Activated naive CD8-positive, alpha-beta T cell treated with anti-CD3 and anti-CD28 coated beads for 36 hours (primary cell): ENCODE measurements at regions not wholly inside any gene's neighbourhood (a gene's known extent, or its start where the extent isn't known, plus 50 kb on each side); places are given as distances from the start of the nearest gene placed in this dataset.

ENCODE experiments used
- DNase-seq: peaks from one replicate; pipeline ENCODE4 v3.0.0; 2021
- H3K27ac Mint-ChIP-seq: one replicate; pipeline ENCODE4 v1.8.0; 2022; ENCODE audit warnings: mild to moderate bottlenecking, moderate library complexity, mixed read lengths
- H3K27me3 Mint-ChIP-seq: one replicate; pipeline ENCODE4 v1.8.0; 2022; ENCODE audit warnings: mild to moderate bottlenecking, mixed read lengths
- H3K36me3 Mint-ChIP-seq: one replicate; pipeline ENCODE4 v1.8.0; 2021; ENCODE audit warnings: mild to moderate bottlenecking, mixed read lengths
- H3K4me1 Mint-ChIP-seq: one replicate; pipeline ENCODE4 v1.8.0; 2021; ENCODE audit warnings: mixed read lengths
- H3K4me3 Mint-ChIP-seq: one replicate; pipeline ENCODE4 v1.8.0; 2022; ENCODE audit warnings: mild to moderate bottlenecking, moderate library complexity, mixed read lengths
- H3K9me3 Mint-ChIP-seq: one replicate; pipeline ENCODE4 v1.8.0; 2022; ENCODE audit warnings: mixed read lengths

DNA sequence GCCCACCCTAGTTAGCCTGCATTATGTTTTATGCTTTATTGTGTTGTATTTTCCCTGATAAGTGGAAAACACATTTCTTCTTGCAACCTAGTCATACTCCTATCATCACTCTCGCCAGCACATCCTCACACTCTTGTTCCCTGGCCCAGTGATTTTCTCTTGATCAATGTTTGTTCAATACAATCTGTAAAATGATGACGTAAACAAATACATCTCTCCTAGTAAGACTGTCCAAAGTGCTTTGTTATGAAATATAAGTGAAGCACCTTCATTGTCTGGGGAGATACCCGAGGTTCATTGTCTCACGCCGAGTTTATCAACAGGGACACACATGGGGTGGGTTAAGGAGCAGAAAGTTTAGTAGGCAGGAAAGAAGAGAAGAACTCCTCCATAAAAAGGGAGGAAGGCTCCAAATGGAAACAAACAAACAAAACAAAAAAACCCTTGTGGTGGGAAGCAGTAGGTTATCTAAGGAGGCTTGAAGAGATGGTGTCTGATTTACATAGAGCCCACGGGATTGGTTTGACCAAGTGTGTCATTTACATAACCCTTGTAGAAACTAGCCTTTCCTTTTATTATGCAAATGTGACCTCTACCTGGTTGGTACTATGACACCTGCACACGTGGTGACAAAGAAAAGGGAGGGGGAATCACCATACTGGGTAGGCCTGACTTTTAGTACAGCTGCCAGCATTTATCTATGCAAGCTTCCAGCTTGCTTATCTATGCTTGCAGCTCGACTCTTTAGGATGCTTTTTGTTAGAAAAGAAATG lies 1317.9 kb upstream of the SPRY2 start:
- no peak for DNase-seq
- Mint-ChIP-seq H3K27me3 (no peaks in the 10 kb centered on the region), H3K27ac (no peak overlapping the region), H3K4me3 (no peak overlapping the region), H3K4me1 (no peaks in the 10 kb centered on the region), H3K36me3 (no peaks in the 10 kb centered on the region), H3K9me3 (peaks cover 10% of the 10 kb centered on the region)

GRCh38 chr13:81639984-81640582 lies 1299.2 kb upstream of the SPRY2 start:
- Mint-ChIP-seq H3K27ac (no peak overlapping the region), H3K4me3 (no peak overlapping the region), H3K36me3 (no peaks in the 10 kb centered on the region), H3K27me3 (no peaks in the 10 kb centered on the region), H3K9me3 (peaks cover 2% of the 10 kb centered on the region), H3K4me1 (no peaks in the 10 kb centered on the region)
- DNase-seq: no peak

DNA sequence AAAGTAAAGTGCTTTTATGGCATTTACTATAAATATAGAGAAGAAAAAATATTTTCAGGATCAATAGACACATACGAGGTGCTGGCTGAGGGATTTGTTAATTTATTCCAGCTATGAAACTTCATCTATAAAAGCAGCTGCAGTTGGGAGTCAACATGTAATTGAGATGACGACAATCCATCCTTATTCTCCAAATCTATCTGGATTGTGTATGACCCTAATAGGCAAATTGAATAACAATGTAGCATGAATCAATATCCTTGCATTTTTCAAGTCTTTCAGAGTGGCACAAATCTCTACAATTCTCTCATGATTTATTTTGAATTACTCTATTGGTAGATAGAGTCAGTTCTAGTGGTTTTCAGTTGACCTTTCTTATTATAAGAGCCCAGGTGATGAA lies 1296.5 kb upstream of the SPRY2 start:
- Mint-ChIP-seq H3K9me3 (peaks cover 3% of the 10 kb centered on the region), H3K4me1 (no peaks in the 10 kb centered on the region), H3K27ac (no peak overlapping the region), H3K36me3 (no peaks in the 10 kb centered on the region), H3K4me3 (no peak overlapping the region), H3K27me3 (no peaks in the 10 kb centered on the region)
- no peak for DNase-seq

- Mint-ChIP-seq H3K9me3 (peaks cover 8% of the 10 kb centered on the region), H3K4me3 (no peak overlapping the region), H3K4me1 (no peaks in the 10 kb centered on the region), H3K27ac (no peak overlapping the region), H3K27me3 (no peaks in the 10 kb centered on the region), H3K36me3 (no peaks in the 10 kb centered on the region)
- DNase-seq: no peak
Measured at GRCh38 chr13:81636120-81636519, 1295.2 kb upstream of the SPRY2 start.

DNA sequence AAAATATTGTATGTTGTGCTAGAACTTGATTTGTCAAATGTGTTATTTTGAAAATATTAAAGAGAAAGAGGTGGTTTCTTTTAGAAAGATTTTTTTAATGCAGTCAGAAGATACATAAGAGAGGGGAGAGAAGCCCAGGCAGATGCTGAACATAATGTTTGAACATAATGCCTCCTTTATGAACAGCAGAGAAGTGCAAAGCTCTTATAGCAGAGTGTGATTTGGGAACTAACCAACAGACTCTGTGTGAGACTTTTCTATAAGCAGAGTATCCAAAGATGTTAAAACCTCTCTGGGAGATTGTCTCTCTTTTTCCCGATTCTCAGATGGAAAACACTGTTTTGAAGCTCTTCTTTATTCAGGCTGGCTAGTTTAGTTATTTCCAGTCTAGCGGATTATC lies 1274.1 kb upstream of the SPRY2 start:
- no peak for DNase-seq
- H3K27ac Mint-ChIP-seq: no peak overlapping the region
- no peaks in the 10 kb centered on the region for H3K4me1 Mint-ChIP-seq
- no peaks in the 10 kb centered on the region for H3K27me3 Mint-ChIP-seq
- no peak overlapping the region for H3K4me3 Mint-ChIP-seq
- peaks cover 6% of the 10 kb centered on the region for H3K9me3 Mint-ChIP-seq
- no peaks in the 10 kb centered on the region for H3K36me3 Mint-ChIP-seq

DNA sequence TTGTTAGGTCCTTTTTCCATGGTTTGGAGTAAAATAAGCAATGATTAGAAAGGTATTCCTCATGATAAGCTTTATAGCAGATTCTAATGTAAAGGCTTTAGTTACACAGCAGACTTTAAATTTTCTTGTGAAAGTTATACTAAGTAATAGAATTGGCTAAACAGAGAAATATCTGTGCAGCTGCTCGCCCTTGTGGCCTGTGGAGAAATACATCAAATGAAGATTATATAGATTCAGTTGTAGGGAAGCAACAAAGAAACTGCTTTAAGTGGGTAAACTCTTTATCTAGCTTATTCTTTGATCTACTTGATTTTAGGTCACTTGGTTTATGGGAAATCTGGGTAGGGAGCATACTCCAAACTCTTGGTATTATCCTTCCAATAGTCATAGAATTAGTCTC lies 1269.7 kb upstream of the SPRY2 start:
- DNase-seq: no peak

GRCh38 chr13:81609335-81609734 lies 1268.4 kb upstream of the SPRY2 start:
- no peak overlapping the region for H3K4me3 Mint-ChIP-seq
- no peak overlapping the region for H3K27ac Mint-ChIP-seq
- H3K36me3 Mint-ChIP-seq: no peaks in the 10 kb centered on the region
- no peak for DNase-seq
- H3K27me3 Mint-ChIP-seq: no peaks in the 10 kb centered on the region
- no peaks in the 10 kb centered on the region for H3K4me1 Mint-ChIP-seq
- H3K9me3 Mint-ChIP-seq: peaks cover 4% of the 10 kb centered on the region

More for the DNA sequence above, 1269.7 kb upstream of the SPRY2 start:
- Mint-ChIP-seq H3K4me1 (no peaks in the 10 kb centered on the region), H3K27me3 (no peaks in the 10 kb centered on the region), H3K4me3 (no peak overlapping the region), H3K9me3 (peaks cover 6% of the 10 kb centered on the region), H3K36me3 (no peaks in the 10 kb centered on the region), H3K27ac (no peak overlapping the region)

DNA sequence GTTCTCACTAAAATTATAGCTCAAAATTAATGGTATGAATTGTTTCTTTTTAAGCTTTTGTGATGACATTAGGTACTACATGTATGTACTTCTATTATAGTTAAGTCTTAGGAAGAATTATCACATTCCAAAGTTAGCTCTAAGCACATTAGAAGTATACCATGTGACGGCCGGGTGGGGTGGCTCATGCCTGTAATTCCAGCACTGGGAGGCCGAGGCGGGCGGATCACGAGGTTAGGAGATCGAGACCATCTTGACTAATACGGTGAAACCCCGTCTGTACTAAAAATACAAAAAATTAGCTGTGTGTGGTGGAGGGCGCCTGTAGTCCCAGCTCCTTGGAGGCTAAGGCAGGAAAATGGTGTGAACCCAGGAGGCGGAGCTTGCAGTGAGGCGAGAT lies 1265.1 kb upstream of the SPRY2 start:
- no peak for DNase-seq
- Mint-ChIP-seq H3K4me3 (no peak overlapping the region), H3K27ac (no peak overlapping the region), H3K36me3 (no peaks in the 10 kb centered on the region), H3K9me3 (peaks cover 3% of the 10 kb centered on the region), H3K4me1 (no peaks in the 10 kb centered on the region), H3K27me3 (no peaks in the 10 kb centered on the region)

- DNase-seq: no peak
- Mint-ChIP-seq H3K36me3 (no peaks in the 10 kb centered on the region), H3K4me3 (no peak overlapping the region), H3K4me1 (no peaks in the 10 kb centered on the region), H3K27ac (no peak overlapping the region), H3K27me3 (no peaks in the 10 kb centered on the region), H3K9me3 (no peaks in the 10 kb centered on the region)
Measured at GRCh38 chr13:81602241-81602640, 1261.3 kb upstream of the SPRY2 start.

DNA sequence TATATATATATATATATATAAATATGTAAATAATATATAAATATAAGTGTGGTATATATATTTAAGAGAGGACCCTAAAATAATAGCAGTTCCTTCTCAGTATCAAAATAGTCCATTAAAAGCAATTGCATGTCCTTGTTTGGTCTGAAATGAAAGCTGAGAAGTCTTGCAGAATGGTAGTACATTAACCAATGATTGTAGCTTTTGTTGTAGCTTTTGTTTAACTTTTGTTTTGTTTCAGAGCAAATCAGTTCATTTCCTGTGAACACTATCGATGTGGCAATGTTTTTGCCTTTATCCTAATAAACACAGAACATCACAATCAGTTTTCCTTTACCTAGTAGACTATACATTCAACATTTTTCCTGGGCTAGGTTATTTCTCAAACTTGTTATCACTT lies 1256.2 kb upstream of the SPRY2 start:
- Mint-ChIP-seq H3K27me3 (no peaks in the 10 kb centered on the region), H3K9me3 (peaks cover 1% of the 10 kb centered on the region), H3K36me3 (no peaks in the 10 kb centered on the region), H3K4me1 (no peaks in the 10 kb centered on the region), H3K4me3 (no peak overlapping the region), H3K27ac (no peak overlapping the region)
- no peak for DNase-seq

GRCh38 chr13:81596224-81596753 lies 1255.4 kb upstream of the SPRY2 start:
- Mint-ChIP-seq H3K4me1 (no peaks in the 10 kb centered on the region), H3K27me3 (no peaks in the 10 kb centered on the region), H3K36me3 (no peaks in the 10 kb centered on the region), H3K27ac (no peak overlapping the region), H3K9me3 (peaks cover 3% of the 10 kb centered on the region), H3K4me3 (no peak overlapping the region)
- DNase-seq: no peak

DNA sequence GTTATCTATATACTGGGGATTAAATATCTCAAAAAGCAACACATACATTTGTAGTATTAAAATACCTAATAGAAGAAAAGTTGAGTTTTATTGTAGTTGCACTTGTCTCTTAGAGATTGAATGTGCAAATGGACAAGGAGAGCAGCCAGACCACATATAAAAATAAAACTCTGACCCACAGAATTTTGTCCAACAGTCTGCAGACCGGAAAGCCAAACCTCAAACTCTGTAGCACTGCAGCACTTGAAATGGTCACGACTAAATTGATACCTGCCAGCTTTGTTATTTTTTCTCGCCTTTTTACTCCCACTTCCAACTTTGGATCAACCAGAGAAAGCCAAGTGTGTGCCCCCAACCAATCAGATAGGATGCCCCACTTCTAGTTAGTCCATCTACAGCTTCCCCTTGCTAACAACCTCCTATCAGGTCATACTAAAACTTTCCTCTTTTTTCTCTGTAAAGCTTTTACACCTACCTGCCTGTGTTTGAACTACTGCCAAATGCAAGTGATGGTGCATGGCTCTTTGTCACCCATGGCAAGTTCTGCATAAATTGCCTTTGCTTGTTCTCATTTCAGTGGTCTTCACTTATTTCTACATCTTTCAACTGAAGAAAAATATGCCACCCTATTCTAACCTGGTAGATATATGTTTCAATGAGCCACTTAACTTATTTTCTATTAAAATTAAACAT lies 1250.7 kb upstream of the SPRY2 start:
- peaks cover 5% of the 10 kb centered on the region for H3K9me3 Mint-ChIP-seq
- H3K4me3 Mint-ChIP-seq: no peak overlapping the region
- no peaks in the 10 kb centered on the region for H3K4me1 Mint-ChIP-seq
- no peaks in the 10 kb centered on the region for H3K27me3 Mint-ChIP-seq
- H3K27ac Mint-ChIP-seq: no peak overlapping the region
- no peaks in the 10 kb centered on the region for H3K36me3 Mint-ChIP-seq
- DNase-seq: no peak

DNA sequence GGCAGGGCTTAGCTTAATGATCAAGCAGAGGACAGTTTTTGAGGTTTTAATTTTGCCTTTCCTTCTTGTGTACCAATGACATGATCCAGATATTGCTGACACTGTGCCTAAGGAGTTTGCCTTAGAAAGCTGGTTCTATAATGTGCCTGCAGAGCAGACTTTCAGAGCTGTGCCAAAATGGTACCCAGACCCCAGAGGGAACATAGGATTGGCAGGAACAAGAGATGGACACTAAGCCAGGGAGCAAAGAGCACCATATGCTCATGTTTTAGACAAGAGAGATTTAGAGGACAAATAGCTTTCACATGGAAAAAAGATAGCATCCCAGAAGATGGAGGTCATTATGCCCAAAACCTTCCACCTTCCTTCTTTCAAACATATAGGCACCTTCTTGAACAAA lies 1241.5 kb upstream of the SPRY2 start:
- no peaks in the 10 kb centered on the region for H3K9me3 Mint-ChIP-seq
- no peaks in the 10 kb centered on the region for H3K27me3 Mint-ChIP-seq
- H3K36me3 Mint-ChIP-seq: no peaks in the 10 kb centered on the region

GRCh38 chr13:81577601-81578195 lies 1236.8 kb upstream of the SPRY2 start:
- Mint-ChIP-seq H3K36me3 (no peaks in the 10 kb centered on the region), H3K4me1 (no peaks in the 10 kb centered on the region), H3K9me3 (peaks cover 2% of the 10 kb centered on the region), H3K27ac (no peak overlapping the region), H3K27me3 (no peaks in the 10 kb centered on the region), H3K4me3 (no peak overlapping the region)
- DNase-seq: no peak

More for the DNA sequence above, 1241.5 kb upstream of the SPRY2 start:
- no peak overlapping the region for H3K4me3 Mint-ChIP-seq
- H3K4me1 Mint-ChIP-seq: no peaks in the 10 kb centered on the region
- no peak for DNase-seq
- no peak overlapping the region for H3K27ac Mint-ChIP-seq

GRCh38 chr13:81568824-81569223 lies 1227.9 kb upstream of the SPRY2 start:
- Mint-ChIP-seq H3K36me3 (no peaks in the 10 kb centered on the region), H3K9me3 (peaks cover 2% of the 10 kb centered on the region), H3K27me3 (no peaks in the 10 kb centered on the region), H3K4me1 (no peaks in the 10 kb centered on the region), H3K4me3 (no peak overlapping the region), H3K27ac (no peak overlapping the region)
- DNase-seq: no peak
